ENCODE measurements at regions not wholly inside any gene's neighbourhood (a gene's known extent, or its start where the extent isn't known, plus 50 kb on each side); places are given as distances from the start of the nearest gene placed in this dataset.

- no peak for TF ChIP-seq CTCF (IDR thresholded peaks at IDR 0.05)
- no peak for TF ChIP-seq POLR2A (IDR thresholded peaks at IDR 0.05)
Measured at GRCh38 chrX:114181195-114181594, 402.7 kb upstream of the HTR2C start.

Data from prostate gland (tissue), 2 donors.